ENCODE measurements at regions not wholly inside any gene's neighbourhood (a gene's known extent, or its start where the extent isn't known, plus 50 kb on each side); places are given as distances from the start of the nearest gene placed in this dataset.

DNA sequence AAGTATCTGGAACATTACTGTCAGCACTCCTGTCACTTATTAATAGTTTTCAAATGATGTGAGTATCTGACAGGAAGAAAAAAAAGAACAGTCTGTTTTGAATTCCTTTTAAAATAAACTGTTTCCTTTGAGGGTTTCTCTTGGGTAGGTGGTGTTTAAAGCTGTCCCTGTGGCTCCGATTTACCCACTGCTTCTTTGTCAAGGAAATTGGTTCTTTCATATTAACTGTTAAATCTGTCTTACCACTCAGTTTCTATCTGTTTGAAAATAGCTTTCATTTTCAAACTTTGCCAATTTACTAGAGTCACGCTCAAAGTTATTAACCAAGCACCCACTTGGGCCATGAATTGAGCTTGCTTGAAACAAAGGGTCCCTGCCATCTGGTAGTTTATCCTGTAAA, 614.6 kb upstream of the NXPH2 start:
- no peak for DNase-seq

- DNase-seq = no peak
Observed at GRCh38 chr2:139389391-139389790, 609.2 kb upstream of the NXPH2 start.

- no peak for DNase-seq
Observed at GRCh38 chr2:139386401-139386800, 606.2 kb upstream of the NXPH2 start.

DNA sequence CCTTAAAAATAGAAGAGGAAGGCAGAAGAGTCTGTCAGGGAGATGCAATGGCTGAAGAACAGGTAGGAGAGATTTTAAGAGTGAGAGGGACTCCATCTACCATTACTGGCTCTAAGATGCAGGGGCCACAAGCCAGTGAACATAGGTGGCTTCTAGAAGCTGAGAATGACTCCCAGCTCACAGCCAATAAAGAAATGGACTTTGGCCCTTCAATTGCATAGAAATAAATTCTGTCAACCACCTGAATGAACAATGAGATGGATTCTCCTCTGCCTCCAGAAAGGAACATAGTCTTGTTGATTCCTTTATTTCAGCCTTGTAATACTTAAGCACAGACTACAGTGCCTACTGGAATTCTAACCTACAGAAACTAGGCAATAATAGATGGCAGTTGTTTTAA, 603.3 kb upstream of the NXPH2 start:
- no peak for DNase-seq

GRCh38 chr2:139380051-139380450, 599.9 kb upstream of the NXPH2 start:
- DNase-seq = no peak

DNA sequence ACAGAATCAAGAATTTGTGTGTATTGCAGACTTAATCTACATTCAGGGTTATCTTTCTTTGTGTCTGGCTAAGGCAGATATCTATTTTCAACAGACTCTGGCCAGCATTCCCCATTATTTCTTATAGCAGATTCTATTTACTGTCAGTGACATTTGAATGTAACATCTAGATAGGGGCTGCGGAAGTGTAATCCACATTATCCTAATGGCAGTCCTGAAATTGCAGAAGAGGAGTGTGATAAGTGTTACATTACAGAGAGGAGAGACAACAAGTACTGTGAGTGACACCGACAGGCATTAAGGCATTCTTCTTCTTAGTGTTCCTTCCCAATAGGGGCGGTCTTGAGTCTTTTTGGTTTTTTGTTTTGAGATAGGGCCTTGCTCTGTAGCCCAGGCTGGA, 598.2 kb upstream of the NXPH2 start:
- DNase-seq = no peak

- no peak for DNase-seq
Observed at GRCh38 chr2:139374296-139374850, 594.2 kb upstream of the NXPH2 start.

DNA sequence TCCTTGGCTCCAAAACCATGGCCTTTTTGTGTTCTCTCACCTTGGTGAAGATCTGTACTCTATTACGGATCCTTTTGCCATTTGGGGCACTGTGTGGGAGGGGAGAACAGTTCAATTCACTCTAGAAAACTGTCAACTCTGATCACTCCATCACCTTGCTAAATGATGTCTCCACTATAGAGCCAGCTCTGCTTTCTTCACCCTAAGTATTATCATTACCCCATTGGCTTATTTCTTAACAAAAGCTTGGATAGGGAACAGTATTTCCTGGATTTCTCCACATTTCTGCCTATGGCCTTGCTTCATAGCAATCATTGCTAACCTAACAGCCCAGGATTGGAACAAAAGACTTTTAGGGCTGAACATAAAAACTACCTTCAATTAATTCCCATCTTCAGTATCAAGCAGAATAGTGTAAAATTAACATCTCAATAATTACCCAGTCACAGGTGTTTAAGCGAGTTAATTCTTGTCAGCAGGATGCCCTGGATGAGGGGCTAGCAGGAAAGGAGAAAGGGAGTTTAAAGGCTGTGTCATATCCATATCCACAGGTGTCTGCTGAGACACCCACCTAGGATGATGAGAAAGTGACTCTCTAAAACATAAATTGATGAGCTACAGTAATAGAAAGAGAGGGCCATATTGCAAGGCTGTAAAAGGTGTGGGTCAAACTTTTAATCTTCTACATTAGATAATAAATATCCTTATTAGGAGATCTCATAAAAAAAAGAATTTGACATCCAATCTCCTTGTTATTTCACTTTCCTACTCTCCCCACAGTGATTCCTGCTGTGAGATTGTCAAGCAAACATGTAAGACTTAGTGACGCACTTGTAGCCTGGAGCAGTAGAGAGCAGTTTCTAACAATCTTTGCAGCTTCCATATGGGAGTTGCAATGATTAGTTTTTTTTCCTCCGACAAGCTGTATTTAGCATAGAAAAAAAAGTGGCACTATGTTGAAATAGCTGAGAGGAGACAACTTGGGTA, 589.5 kb upstream of the NXPH2 start:
- DNase-seq = no peak

- DNase-seq = no peak
Observed at GRCh38 chr2:139367416-139367815, 587.2 kb upstream of the NXPH2 start.

DNA sequence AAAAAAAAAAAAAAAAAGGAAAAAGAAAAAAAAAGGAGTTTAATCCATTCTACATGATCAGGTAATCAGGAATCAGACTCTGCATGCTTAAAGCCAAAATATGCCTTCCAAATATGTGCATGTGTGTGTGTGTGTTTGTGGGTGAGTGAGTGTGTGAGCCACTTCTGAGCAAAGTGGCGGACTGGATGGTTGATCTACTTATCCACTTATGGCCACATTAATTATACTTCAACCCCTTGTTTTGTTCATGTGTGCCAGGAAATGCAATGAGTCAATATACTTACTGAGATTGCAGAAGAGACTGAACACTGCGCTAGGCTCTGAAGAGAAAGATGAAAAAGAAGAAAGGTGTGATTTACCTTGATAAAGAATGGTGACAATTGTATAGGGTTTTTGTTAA, 586.5 kb upstream of the NXPH2 start:
- DNase-seq = no peak

- no peak for DNase-seq
Observed at GRCh38 chr2:139365189-139365588, 585.0 kb upstream of the NXPH2 start.

GRCh38 chr2:139360654-139361053, 580.5 kb upstream of the NXPH2 start:
- no peak for DNase-seq

DNA sequence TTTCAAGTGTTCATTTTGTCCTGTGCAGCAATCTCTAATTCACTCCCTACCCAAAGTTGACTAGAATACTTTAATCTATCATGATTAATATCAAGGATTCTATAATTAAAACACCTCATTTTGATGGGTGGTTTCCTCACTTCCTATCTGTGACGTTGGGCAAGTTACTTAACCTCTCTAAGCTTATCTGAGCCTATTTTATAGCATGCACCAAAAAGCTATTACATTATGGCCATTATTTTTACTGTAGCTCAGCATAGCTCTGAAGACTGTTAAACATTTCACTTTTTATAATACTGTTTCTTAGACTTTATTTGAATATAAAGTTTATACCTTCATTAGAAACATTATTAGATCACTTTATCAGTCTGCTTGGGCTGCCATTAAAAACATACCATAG, 579.6 kb upstream of the NXPH2 start:
- DNase-seq = no peak

DNA sequence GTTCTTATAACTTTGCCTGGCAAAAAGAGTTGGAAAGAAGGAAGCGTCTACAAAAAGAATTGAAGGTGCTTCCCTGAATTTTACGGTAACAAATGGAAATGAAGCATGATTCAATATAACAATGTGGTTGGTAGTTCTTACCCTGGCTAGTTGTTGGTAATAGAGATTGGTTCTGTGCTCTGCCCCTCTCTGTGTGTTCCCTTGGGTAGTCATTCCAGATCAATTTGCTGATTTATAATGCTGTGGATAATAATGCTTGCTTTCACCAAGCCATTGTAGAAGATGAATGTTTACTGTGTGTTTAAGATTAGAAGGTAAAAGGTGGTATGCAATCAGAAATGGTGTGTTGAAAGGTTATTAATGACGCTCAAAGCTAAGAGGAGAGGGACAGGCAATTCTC, 577.8 kb upstream of the NXPH2 start:
- no peak for DNase-seq

DNA sequence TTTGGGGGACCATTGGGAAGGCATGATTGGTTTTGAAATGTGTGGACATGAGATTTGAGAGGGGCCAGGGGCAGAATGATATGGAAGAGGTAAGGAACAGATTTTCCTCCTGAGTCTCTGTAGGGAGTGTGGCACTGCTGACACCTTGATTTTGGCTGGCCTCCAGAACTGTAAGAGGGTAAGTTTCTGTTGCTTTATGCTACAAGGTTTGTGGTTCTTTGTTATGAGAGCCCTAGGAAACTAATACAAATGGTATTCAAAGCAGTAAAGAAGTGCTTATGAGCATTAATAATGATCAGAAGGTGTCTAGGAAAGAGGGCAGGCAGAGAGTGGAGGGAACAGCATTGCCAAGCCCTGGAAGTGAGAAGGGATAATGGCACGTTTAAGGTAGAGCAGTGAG, 574.3 kb upstream of the NXPH2 start:
- no peak for DNase-seq

- no peak for DNase-seq
Observed at GRCh38 chr2:139353874-139354273, 573.7 kb upstream of the NXPH2 start.

- DNase-seq = no peak
Observed at GRCh38 chr2:139317259-139317658, 537.1 kb upstream of the NXPH2 start.

GRCh38 chr2:139314059-139314458, 533.9 kb upstream of the NXPH2 start:
- DNase-seq = no peak

DNA sequence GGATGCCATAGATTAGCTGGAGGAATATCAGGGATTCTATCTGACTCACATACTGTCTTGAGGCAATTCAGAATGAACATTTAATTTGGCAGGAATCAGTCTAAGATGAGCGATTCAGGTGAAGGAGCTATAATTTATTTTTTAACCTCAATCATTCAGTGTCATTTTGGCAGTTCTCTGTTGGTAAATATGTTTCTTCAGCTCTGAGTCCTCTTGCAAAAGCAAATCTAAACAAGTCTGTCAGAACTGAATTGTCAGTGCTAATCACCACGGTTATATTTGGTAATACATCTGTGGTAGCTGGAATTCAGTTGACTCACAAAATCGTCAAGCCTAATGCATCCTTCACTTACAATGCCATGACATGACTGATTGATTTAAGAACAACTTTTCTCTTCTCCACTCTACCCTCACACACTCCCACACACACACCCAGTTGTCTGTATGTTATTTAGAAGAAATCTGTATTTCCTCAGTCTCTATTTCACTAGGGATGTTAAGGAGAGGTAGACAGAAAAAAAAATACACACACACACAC, 516.6 kb upstream of the NXPH2 start:
- no peak for DNase-seq

GRCh38 chr2:139293992-139294548, 513.9 kb upstream of the NXPH2 start:
- DNase-seq = no peak

GRCh38 chr2:139281124-139281523, 500.9 kb upstream of the NXPH2 start:
- no peak for DNase-seq

- no peak for DNase-seq
Observed at GRCh38 chr2:139271879-139272278, 491.7 kb upstream of the NXPH2 start.

GRCh38 chr2:139271149-139271548, 491.0 kb upstream of the NXPH2 start:
- DNase-seq = no peak

GRCh38 chr2:139260052-139260430, 479.9 kb upstream of the NXPH2 start:
- DNase-seq = no peak

Measured in hindlimb muscle (tissue), 1 donor.